ENCODE measurements at regions not wholly inside any gene's neighbourhood (a gene's known extent, or its start where the extent isn't known, plus 50 kb on each side); places are given as distances from the start of the nearest gene placed in this dataset.

DNA sequence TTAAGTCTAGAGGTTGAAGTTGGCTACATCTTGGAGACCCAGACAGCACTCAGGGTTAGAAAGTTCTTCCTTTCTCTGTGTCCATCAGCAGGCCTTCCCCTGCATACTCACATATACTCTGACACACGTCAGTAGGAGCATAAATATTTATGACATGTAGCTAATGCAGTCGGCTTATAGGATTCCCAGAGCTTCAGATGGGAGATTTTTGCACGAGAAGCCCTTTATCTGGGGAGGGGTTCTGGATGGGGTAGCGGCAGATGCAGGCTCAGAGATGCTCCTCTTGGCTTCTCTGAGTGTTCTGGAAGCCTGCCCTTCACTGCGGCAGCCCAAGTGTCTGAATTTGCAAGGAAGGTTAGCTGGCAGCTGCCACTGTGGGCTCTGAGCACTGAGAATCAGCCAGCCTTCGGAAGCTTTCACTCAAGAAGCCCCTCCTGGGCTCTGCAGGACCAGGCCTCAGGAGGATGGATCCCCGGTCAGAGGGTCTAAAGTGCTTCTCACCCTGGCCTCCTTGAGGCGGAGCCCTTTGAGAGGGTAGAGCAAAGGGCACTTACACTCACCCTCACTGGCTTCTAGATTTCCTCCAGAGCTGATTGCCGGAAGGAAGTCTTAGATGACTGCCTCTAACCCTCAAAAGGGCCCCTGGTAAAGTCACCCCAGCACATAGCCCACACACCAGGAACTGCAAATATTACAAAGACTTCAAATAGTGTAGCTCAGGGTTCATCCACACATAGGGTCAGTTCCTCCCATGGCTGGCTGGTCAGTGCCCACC is 68.1 kb upstream of the NFASC start:
- Histone ChIP-seq H3K27me3 (ENCODE audit: control insufficient read depth, insufficient read depth, low read length) (peaks cover 2% of the 10 kb centered on the region; the same call in 1 of the 2 replicates), H3K9me1 (ENCODE audit: insufficient read depth, low read length) (no peaks in the 10 kb centered on the region), H2BK120ac (ENCODE audit: low read depth, low read length) (no peak overlapping the region), H2BK5ac (ENCODE audit: low read depth, low read length, poor library complexity, severe bottlenecking) (no peak overlapping the region), H2AK9ac (replicated peaks; ENCODE audit: low read depth, low read length, poor library complexity) (no peak overlapping the region), H3K9me3 (ENCODE audit: control insufficient read depth, insufficient read depth, low read length) (no peaks in the 10 kb centered on the region), H4K20me1 (ENCODE audit: insufficient read depth, low read length) (no peaks in the 10 kb centered on the region), H2AFZ (replicated peaks; ENCODE audit: low read length, poor library complexity) (no peak overlapping the region), H3K36me3 (ENCODE audit: control insufficient read depth, insufficient read depth, low read length) (no peaks in the 10 kb centered on the region), H3K79me1 (ENCODE audit: low read depth in 1 of 2, low read length in 2 of 2) (no peaks in the 10 kb centered on the region), H3K23ac (ENCODE audit: low read depth, low read length) (no peak overlapping the region), H3K9ac (ENCODE audit: low read depth, low read length) (no peak overlapping the region), H3K18ac (ENCODE audit: low read depth, low read length) (no peak overlapping the region), H4K5ac (ENCODE audit: low read depth, low read length) (no peak overlapping the region), H3K4ac (ENCODE audit: low read depth, low read length) (no peak overlapping the region), H3K14ac (replicated peaks; ENCODE audit: low read depth, low read length) (no peak overlapping the region), H3K4me1 (ENCODE audit: control insufficient read depth, insufficient read depth, low read length) (no peaks in the 10 kb centered on the region), H3K4me2 (ENCODE audit: low read depth, low read length) (no peak overlapping the region), H4K91ac (ENCODE audit: insufficient read depth, low read depth, low read length) (no peak overlapping the region), H3K56ac (ENCODE audit: extremely low read depth, insufficient read depth, low read length) (no peak overlapping the region), H4K8ac (ENCODE audit: low read depth in 2 of 2, low read length in 2 of 2) (no peak overlapping the region), H3K4me3 (ENCODE audit: insufficient read depth, low read depth, low read length) (no peak overlapping the region), H2AK5ac (ENCODE audit: low read depth, low read length) (no peak overlapping the region), H3K27ac (ENCODE audit: insufficient read depth, low read length) (no peak overlapping the region), H2BK15ac (ENCODE audit: low read depth, low read length) (no peak overlapping the region), H2BK20ac (ENCODE audit: low read depth, low read length) (no peak overlapping the region)
- CTCF ChIA-PET = interaction anchor here (1.5 kb wide), 1 partner anchor 10 kb away, joined by 3 read pairs; no protein-coding TSS in a partner anchor
- no peak for DNase-seq
- no peak for ATAC-seq (ENCODE audit: low read depth)
- intact Hi-C loops (cut with micrococcal nuclease) (no loop called here), dilution Hi-C loops (cut with HindIII; ENCODE audit: low sequenced_read_pairs, unreplicated experiment) (no loop called here), in situ Hi-C loops (cut with MboI; ENCODE audit: low sequenced_read_pairs) (loop anchor here (25.0 kb wide), 1 partner anchor 460 kb away; no protein-coding TSS in a partner anchor)
- 80% methylated on average over 1 of the region's 9 CpGs; no CpG with 5 or more reads in 1 of the 2 experiments for WGBS, 2 experiments (ENCODE audit: extremely low coverage in 2 of 2, insufficient read length in 1 of 2)
- BruUV-seq (replicated peaks) = no TSS peak
- POLR2A ChIA-PET (ENCODE audit: unreplicated experiment) = no interaction called here
- TF ChIP-seq POLR2A (IDR thresholded peaks at IDR 0.05; ENCODE audit: low read depth, low read length) (no peak), BHLHE40 (IDR thresholded peaks at IDR 0.05; ENCODE audit: low read depth, low read length) (no peak), MAZ (IDR thresholded peaks at IDR 0.05; ENCODE audit: borderline replicate concordance, low read depth, low read length) (no peak), MXI1 (IDR thresholded peaks at IDR 0.05; ENCODE audit: borderline replicate concordance, low read depth, low read length) (no peak), MAFK (IDR thresholded peaks at IDR 0.05; ENCODE audit: low read depth, low read length) (no peak)
- TF ChIP-seq, protein P1, sequence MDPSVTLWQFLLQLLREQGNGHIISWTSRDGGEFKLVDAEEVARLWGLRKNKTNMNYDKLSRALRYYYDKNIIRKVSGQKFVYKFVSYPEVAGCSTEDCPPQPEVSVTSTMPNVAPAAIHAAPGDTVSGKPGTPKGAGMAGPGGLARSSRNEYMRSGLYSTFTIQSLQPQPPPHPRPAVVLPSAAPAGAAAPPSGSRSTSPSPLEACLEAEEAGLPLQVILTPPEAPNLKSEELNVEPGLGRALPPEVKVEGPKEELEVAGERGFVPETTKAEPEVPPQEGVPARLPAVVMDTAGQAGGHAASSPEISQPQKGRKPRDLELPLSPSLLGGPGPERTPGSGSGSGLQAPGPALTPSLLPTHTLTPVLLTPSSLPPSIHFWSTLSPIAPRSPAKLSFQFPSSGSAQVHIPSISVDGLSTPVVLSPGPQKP (IDR thresholded peaks at IDR 0.05; ENCODE audit: borderline replicate concordance, low read depth, low read length) = no peak
- TF ChIP-seq, protein P2, sequence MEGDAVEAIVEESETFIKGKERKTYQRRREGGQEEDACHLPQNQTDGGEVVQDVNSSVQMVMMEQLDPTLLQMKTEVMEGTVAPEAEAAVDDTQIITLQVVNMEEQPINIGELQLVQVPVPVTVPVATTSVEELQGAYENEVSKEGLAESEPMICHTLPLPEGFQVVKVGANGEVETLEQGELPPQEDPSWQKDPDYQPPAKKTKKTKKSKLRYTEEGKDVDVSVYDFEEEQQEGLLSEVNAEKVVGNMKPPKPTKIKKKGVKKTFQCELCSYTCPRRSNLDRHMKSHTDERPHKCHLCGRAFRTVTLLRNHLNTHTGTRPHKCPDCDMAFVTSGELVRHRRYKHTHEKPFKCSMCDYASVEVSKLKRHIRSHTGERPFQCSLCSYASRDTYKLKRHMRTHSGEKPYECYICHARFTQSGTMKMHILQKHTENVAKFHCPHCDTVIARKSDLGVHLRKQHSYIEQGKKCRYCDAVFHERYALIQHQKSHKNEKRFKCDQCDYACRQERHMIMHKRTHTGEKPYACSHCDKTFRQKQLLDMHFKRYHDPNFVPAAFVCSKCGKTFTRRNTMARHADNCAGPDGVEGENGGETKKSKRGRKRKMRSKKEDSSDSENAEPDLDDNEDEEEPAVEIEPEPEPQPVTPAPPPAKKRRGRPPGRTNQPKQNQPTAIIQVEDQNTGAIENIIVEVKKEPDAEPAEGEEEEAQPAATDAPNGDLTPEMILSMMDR (conservative IDR thresholded peaks at IDR 0.05; ENCODE audit: low read depth, low read length) = no peak

Data from IMR-90 (cell line).